HG03280 (cell line): ENCODE measurements at regions not wholly inside any gene's neighbourhood (a gene's known extent, or its start where the extent isn't known, plus 50 kb on each side); places are given as distances from the start of the nearest gene placed in this dataset.
"Not testable (repeated sequence)": the region's sequence is repeated elsewhere in the genome, so short reads cannot be mapped to it uniquely, and the experiment has no call there.

ENCODE experiments used
- ATAC-seq: cut with Tn5 transposase; IDR thresholded peaks from one replicate; pipeline ENCODE4 v1.9.1; 2021; ENCODE audit warnings: mild to moderate bottlenecking, moderate library complexity; ENCODE audit not compliant: unreplicated experiment

DNA sequence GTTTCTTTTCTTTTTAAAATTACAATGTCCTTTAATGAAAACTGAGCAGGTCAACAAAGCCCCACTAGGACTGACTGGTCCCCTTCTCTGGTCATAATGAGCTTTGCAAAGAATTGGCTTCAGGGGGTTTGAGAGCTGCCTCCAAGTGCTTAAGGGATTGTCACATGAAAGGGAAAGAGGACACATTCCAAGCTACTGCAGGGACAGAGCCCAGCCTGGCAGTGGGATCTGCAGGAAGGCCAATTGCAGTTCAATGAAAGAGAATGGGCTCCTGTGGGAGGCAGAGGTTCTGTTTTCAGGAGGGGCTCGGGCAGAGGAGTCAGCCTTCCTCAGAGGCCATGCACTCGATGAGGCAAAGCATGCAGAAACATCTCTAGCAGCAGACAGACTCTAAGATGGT is 84.1 kb upstream of the ACKR3 start:
- ATAC-seq = no peak

DNA sequence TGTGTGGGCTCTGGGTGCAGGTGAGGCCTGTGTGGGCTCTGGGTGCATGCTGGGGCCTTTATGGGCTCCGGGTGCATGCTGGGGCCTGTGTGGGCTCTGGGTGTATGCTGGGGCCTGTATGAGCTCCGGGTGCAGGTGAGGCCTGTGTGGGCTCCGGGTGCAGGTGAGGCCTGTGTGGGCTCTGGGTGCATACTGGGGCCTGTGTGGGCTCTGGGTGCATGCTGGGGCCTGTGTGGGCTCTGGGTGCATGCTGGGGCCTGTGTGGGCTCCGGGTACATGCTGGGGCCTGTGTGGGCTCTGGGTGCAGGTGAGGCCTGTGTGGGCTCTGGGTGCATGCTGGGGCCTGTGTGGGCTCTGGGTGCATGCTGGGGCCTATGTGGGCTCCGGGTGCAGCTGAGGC is 80.5 kb upstream of the ACKR3 start:
- ATAC-seq = not testable (repeated sequence)

DNA sequence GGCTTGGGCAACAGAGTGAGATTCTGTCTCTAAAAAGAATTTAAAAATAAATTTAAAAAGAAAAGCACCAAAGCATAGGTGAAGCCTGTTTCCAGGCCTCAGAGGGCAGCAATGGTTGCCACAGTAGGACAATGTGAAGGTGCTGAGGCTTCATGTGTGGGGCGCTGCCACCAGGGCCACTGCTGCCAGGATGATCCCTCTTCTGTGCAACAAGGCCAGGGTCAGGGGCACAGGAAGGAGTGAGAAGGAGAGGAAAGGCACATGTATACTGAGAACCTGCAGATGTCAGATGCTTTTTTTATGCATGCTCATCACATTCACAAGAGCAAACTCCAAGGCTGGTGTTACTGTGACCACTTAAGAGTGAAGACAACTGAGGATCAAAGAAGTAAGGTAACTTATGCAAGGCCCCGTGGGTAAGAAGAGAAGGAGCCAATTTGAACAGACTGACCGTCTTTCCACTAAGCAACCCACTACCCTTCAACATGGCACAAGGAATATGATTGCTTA is 79.7 kb upstream of the ACKR3 start:
- no peak for ATAC-seq

DNA sequence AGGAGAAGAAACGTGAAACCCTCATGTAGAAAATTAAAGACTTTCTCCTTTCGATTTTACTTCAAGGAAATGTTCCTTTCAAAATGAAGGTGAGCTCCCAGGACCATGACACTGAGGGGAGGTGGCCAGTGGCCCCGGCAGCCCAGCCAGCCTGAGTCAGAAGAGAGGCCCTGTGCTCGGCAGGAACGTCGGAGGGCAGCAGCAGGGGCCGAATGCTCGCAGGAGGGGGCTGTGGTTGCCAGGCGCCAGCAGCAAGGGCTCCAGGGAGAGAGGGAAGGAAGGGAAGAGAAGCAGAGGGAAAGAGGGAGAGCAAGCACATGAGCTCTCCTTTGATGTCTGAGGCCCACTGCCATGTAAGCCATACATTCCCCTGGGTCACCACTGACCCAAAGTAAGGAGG is 73.3 kb upstream of the ACKR3 start:
- no peak for ATAC-seq

DNA sequence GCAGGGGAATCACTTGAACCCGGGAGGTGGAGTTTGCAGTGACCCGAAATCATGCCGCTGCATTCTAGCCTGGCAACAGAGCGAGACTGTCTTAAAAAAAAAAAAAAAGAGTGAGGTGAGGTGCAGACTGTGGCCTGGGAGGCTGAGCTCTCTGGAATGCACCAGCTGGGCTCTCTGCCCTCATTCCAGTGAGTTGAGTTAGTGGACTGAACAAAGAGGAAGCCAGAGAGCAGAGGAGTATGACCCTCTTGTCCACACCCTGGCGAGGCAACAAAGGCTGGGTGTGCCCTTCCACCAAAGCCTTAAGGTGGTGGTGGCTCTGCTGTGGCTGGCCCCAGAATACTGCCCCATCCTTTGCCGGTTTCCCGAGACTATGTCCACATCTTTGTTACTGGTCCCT is 71.3 kb upstream of the ACKR3 start:
- no peak for ATAC-seq

DNA sequence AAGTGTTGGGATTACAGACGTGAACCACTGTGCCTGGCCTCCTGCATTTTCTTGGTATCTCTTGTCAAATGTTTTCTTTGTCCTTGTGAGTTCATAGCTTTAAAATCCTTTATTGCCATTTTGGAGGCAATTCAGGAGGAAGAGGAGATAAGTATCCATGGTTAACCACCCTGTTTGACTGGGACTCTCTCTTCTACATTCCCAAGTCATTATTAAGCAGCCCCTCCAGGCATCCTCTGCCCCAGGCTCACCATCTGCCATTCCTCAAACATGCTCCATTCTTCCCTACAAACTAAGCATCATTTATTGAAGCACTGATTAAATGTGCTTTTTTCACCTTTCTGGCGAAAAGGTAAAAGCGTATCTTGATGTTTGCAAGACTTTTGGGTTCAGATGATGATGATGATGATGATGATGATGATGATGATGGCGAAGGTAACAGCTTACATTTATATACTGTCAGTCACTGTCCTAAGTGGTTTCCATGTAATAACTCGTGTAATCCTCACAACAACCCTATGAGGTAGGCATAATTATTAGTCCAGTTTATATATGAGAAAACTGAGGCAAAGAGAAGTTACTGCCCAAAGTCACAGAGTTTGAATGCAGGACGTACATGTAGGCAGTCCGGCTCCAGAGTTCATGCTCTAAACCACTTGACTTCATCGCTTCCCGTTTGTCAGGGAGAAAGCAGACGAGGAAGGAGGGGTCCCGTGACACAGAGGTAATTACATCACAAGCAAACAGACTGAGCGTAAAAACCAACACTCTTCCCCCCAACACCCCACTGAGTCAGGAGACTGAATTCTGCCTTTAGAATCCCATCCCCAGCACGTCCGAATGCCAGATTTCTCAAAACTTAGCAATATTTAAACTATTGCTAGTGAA is 69.7 kb upstream of the ACKR3 start:
- ATAC-seq = no peak

DNA sequence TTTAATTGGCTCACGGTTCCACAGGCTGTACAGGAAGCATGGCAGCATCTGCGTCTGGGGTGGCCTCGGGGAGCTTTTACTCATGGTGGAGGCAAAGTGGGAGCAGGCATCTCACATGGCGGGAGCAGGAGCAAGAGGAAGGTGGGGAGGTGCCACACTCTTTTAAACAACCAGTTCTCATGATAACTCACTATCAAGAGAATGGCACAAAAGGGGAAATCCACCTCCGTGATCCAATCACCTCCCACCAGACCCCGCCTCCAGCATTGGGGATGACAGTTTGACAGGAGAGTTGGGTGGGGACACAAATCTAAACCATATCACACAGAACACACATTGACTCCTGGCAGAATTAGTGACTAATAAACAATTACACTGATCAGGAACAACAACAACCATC is 68.6 kb upstream of the ACKR3 start:
- ATAC-seq = no peak

DNA sequence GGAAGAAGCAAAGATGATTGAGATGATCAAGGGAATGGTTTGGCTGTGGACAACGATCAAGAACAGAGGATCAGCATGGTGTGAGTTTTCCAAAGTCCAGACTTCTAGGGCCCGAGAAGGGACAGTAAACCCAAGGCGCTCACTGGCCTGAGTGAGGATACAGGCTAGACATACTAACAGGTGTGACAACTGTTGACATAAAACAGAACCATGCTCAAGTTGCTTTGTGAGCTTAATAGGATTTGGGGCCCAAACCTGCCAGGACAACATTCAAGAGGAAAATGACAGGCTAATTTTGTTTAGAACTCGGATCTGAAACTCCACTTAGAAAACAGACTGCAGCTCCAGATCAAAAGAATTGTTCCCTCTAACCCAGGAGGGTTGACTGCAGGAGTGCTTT is 68.1 kb upstream of the ACKR3 start:
- ATAC-seq = no peak

DNA sequence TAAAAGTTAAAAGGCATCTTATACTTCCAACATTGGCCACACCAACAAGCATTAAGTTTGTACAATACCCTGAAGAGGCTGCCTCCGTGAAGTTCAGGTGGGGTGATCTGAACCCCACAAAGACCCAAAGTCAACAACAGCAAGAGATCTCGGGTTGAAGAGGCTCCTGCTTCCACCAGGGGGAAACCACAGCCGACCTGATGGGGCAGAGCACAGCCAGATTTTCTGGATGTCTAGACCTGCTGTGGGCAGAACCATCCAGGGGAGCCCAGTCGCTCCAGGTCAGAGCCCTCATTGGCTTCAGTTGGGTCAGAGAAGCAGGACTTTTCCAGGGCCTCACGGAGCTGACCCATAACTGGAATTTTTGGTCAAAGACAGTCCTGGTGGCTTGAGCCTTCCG is 66.5 kb upstream of the ACKR3 start:
- ATAC-seq = no peak

DNA sequence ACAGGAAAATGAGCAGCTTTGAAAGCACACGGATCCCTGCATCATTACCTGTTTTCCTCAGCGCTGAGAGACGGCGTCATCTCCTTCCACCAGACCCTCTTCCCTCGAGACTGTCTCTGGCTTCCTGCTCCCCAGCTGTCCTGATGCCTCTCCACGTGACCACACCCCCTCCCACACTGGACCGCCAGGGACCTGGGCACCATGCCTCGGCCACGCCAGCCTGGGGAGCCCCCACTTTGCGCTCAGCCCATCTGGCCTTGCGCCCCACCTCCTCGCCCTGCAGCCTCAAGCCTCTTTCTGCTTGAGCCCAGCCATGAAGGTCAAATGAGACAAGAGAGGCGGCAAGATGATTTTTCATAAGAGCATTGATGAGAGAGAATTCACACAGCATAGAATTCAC is 66.0 kb upstream of the ACKR3 start:
- no peak for ATAC-seq

DNA sequence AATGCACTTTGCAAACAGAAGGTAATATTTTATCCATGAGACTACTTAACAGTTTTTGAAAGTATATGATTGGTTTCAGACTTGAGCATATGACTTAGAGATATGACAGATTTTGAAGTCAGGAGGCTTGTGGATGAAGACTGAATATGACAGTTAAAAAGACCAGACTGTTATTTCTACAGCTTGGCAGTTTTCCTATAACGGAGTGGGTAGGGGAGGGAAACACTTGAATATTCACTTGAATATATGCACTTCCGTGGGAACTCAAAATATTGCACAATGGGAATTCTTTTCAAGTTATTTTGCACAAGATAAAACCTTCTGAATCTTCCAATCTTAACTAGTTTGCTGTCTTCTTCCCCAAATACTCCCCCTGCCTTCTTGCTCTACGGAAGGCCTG is 64.6 kb upstream of the ACKR3 start:
- no peak for ATAC-seq

DNA sequence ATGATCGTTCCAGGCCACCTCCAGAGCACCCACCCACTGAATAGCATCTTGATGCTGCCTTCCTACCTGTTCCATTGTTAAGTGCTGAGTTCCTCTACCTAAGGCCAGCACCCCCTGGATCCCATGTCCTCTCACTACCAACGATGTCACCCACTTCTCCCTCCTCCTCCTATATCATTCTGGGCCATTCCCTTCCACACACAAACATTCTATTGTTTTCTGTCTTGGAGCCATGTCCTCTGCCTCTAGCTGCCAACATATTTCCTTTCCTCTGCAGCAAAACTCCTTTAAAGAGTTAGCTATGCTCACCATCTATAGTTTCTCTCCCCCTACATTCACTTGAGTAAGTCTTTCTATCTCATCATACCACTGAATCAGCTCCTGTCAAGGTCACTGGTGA is 64.0 kb upstream of the ACKR3 start:
- ATAC-seq = no peak

DNA sequence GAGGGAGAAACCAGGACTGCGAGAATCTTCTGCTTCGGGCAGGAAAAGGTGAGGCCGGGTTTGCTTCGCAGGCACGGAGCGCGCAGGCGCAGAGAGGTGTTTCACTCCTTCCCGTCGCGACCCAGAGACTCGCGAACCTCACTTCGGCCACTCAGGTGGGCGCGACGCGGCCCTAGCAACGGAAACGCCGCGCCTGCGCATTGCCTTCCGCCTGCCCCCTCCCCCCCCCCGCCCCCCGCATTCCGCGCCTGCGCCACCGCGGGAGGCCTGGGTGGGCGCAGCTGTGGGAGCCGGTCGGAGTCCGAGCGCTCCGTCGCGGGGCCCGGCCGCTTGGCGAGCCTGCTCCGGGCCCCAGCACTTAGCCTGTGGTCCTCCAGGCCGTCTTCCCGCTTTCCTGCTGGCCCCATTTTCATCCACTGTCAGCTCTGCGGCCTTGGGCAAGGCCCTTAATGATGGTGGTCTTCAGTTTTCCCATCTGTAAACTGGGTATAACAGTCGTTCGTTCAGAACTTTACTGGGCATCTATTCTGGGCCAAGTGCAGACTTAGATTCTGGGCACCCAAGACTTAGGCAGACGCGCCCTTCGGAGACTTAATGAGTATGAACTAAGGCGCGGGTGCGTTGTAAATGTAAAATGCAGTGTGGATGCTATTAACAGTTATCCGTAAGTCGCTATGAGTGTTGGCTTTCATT is 62.1 kb upstream of the ACKR3 start:
- ATAC-seq = no peak

DNA sequence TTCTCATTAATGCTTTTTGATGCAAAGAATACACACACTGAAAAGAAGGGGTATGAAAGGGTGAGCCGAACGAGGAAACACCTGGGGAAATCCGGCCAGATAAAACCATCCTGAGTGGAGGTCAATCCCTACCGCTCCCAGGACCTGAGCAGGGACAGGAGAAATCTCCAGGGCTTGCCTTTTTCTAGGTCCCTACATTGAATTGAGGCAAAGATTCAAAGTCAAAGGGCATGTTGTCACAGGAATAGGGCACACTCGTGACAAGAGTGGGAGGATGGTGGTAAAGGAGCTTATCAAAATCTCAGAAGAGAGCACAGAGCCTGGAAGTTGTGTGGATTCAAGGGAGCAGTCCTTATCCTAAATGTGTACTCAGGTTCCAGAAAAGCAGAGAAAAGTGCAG is 61.2 kb upstream of the ACKR3 start:
- no peak for ATAC-seq

DNA sequence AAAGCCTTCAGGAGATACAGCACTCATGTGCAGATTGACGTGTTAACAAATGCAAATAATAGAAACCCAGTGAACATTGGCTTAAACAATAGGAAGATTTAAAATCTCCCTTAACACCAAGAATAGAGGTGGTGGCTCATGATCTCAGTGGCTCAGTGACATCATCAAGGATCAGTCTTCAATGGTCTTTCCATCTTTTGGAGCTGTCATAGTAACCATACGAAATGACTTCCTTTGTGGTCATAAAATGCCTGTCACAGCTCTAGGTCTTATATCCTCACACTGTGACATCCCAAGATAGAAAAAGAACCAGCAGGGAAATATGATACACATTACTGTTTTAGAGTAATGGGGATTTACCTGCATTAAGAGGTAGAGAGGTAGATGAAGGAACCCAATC is 59.6 kb upstream of the ACKR3 start:
- ATAC-seq = no peak

DNA sequence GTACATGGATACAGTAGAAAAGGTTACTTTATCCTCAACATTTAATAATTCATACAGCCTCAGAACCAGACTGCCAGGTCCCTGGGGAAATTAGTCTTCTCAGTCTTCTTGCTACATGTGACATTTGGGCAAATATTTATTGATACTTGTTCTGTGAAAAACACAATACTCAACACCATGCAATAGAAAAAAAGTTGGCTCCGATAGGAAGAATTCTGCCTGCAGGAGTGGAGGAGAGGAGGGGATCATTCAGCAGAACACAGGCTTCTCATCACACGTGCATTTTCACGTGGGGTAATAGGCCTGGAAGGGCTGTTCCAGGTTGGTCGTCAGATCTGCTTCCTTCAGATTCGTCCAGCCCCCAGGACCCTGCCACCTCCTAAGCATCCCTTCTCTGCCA is 58.4 kb upstream of the ACKR3 start:
- no peak for ATAC-seq

DNA sequence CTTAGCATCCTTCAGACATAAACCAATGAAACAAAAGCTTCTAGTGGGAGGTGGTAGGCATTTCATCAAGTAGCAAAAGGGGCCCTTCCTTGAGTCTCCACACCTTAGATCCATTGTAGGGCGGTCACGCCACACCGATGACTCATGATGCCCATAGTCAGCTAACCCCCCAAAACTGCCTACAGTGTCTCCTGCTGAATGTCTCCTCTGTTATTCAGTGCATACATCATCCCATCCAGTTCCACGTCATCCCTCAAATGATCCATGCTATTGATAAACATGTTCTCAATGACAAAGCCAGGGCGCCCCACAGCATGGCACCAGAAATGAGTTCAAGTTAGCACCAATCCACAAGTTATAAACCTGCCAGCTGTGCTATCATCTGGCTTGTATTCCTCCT is 57.4 kb upstream of the ACKR3 start:
- ATAC-seq = no peak

DNA sequence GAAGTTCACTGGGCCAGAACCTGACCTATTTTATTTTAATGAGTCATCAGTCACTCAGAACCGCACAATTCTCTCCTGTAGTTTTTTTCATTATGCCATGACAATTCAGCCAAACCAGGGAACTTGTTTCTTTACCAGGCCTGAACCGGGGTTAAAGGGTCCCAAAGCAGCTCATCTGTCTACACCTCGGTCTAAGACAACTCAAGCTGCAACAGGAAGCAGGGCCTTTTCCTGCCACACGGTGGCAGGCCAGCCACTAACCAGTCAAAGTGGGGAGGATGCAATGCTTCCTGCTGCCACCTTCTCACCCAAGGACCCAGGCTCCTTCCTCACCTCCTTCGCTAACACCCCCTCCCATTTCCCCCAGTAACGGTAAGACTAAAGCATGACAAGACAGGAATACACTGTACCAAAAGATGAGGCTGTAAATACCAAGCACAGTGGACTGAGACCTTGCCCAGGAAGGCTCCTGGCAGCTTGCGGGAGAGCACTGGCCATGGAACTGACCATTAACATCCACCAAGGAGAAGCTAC is 56.7 kb upstream of the ACKR3 start:
- no peak for ATAC-seq

DNA sequence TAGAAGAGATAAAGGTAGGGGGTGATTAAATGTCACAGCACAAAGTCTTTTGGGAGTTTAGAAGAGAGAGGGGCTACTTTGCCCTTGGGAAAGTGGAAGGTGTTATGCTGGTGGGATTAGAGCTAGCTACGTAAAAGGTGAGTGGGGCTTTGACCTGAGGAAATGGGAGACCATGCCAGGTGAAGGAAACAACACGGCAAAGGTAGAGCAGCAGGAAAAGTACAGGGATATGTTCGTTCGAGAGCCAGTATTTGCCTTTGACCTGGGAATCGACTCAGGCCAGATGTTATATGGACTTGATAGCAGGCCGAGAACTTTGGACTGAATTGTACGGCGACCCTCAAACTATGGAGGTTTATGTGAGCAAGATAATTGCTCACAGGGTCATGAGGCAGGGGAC is 55.7 kb upstream of the ACKR3 start:
- ATAC-seq = no peak

DNA sequence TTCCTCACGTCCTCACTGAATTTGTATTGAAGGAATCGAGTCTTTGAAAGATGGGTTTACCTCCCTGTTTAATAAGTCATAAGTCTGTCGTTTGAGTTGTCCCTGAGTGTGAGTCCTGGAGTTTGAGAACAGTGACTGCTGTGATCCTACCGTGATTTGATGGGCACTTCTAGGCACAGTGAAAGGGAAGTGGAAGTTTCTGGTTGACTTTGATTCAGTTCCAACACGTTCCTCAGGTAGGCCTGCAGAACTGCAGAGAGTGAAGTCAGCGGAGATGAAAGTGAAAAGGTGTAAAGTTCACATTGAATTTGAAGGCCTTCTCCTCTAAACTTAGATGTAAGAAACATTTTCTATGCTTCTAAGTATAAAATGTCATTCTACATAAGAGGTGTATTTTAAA is 52.9 kb upstream of the ACKR3 start:
- no peak for ATAC-seq

DNA sequence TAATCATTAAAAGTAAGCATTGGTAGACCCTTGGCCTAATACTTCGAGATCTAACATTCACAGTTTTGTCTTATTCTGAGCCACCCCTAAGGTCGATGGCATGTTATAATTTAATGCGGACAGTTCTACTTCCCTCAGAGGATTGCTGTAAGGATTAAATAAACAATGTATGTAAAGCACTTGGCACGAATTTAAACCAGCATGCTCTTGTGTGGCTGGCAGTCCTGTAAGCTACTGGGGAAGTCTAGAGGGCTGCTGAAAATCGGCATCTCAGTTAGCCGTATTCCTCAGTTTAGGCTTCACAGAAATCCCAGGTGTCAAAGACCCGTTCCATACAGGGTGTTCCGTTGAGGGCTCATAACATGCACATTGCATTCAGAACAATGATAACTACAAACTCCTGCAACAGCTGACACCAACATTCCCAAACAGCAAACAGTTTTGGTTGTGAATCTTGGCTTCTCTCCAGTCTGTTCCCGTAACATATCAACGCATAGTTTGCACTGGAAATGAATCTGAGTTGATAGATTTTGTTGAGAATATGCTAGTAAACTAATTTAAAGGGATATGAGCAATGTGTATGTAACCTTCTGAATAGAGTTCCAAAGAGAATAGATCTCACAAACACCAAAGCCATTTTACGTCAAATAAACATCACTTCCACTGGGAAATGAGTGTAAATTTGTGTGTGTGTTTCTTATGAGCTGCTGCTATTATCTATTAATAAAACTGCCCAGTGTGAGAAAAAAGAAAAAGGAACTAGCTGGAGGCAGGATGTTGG is 52.2 kb upstream of the ACKR3 start:
- ATAC-seq = no peak
